ENCODE measurements at regions not wholly inside any gene's neighbourhood (a gene's known extent, or its start where the extent isn't known, plus 50 kb on each side); places are given as distances from the start of the nearest gene placed in this dataset.
"Not testable (repeated sequence)": the region's sequence is repeated elsewhere in the genome, so short reads cannot be mapped to it uniquely, and the experiment has no call there.

GRCh38 chr14:106802413-106803364 lies 1276.3 kb downstream of the TMEM121 start:
- FAIRE-seq (peak; percentile 16), DNase-seq (ENCODE audit: insufficient read length, low spot score) (no peak)
- no peak for TF ChIP-seq TAF1 (IDR thresholded peaks at IDR 0.05; ENCODE audit: low read depth, low read length)
- no peak for TF ChIP-seq SPI1 (IDR thresholded peaks at IDR 0.05; ENCODE audit: low read depth, low read length)
- no peak for TF ChIP-seq POLR2AphosphoS5 (IDR thresholded peaks at IDR 0.05; ENCODE audit: low read depth, low read length)
- no peak for TF ChIP-seq POU2F2 (IDR thresholded peaks at IDR 0.05; ENCODE audit: low read depth, low read length)
- TF ChIP-seq PAX5 (IDR thresholded peaks at IDR 0.05; ENCODE audit: insufficient read depth, low read length, severe bottlenecking): no peak
- no peak for TF ChIP-seq POLR2A (IDR thresholded peaks at IDR 0.05; ENCODE audit: low read depth, low read length)

GRCh38 chr14:106803379-106803778 lies 1277.0 kb downstream of the TMEM121 start:
- TF ChIP-seq SPI1 (IDR thresholded peaks at IDR 0.05; ENCODE audit: low read depth, low read length): no peak
- TF ChIP-seq POLR2AphosphoS5 (IDR thresholded peaks at IDR 0.05; ENCODE audit: low read depth, low read length): no peak
- TF ChIP-seq POU2F2 (IDR thresholded peaks at IDR 0.05; ENCODE audit: low read depth, low read length): no peak
- TF ChIP-seq TAF1 (IDR thresholded peaks at IDR 0.05; ENCODE audit: low read depth, low read length): no peak
- no peak for TF ChIP-seq PAX5 (IDR thresholded peaks at IDR 0.05; ENCODE audit: insufficient read depth, low read length, severe bottlenecking)
- no peak for TF ChIP-seq POLR2A (IDR thresholded peaks at IDR 0.05; ENCODE audit: low read depth, low read length)
- DNase-seq (ENCODE audit: insufficient read length, low spot score): no peak
- FAIRE-seq: peak; percentile 31

GRCh38 chr14:106807493-106807892 lies 1281.1 kb downstream of the TMEM121 start:
- FAIRE-seq: no peak
- TF ChIP-seq POU2F2 (IDR thresholded peaks at IDR 0.05; ENCODE audit: low read depth, low read length) (no peak), SPI1 (IDR thresholded peaks at IDR 0.05; ENCODE audit: low read depth, low read length) (no peak), POLR2AphosphoS5 (IDR thresholded peaks at IDR 0.05; ENCODE audit: low read depth, low read length) (no peak), PAX5 (IDR thresholded peaks at IDR 0.05; ENCODE audit: insufficient read depth, low read length, severe bottlenecking) (no peak), TAF1 (IDR thresholded peaks at IDR 0.05; ENCODE audit: low read depth, low read length) (no peak), POLR2A (IDR thresholded peaks at IDR 0.05; ENCODE audit: low read depth, low read length) (no peak)
- no peak for DNase-seq (ENCODE audit: insufficient read length, low spot score)

- DNase-seq (ENCODE audit: insufficient read length, low spot score) (no peak), FAIRE-seq (no peak)
- TF ChIP-seq POLR2AphosphoS5 (IDR thresholded peaks at IDR 0.05; ENCODE audit: low read depth, low read length): no peak
- no peak for TF ChIP-seq PAX5 (IDR thresholded peaks at IDR 0.05; ENCODE audit: insufficient read depth, low read length, severe bottlenecking)
- TF ChIP-seq POU2F2 (IDR thresholded peaks at IDR 0.05; ENCODE audit: low read depth, low read length): no peak
- no peak for TF ChIP-seq TAF1 (IDR thresholded peaks at IDR 0.05; ENCODE audit: low read depth, low read length)
- no peak for TF ChIP-seq SPI1 (IDR thresholded peaks at IDR 0.05; ENCODE audit: low read depth, low read length)
- no peak for TF ChIP-seq POLR2A (IDR thresholded peaks at IDR 0.05; ENCODE audit: low read depth, low read length)
Observed at GRCh38 chr14:106808458-106808857, 1282.1 kb downstream of the TMEM121 start.

- DNase-seq (ENCODE audit: insufficient read length, low spot score) (no peak), FAIRE-seq (no peak)
- TF ChIP-seq POU2F2 (IDR thresholded peaks at IDR 0.05; ENCODE audit: low read depth, low read length) (no peak), TAF1 (IDR thresholded peaks at IDR 0.05; ENCODE audit: low read depth, low read length) (no peak), POLR2A (IDR thresholded peaks at IDR 0.05; ENCODE audit: low read depth, low read length) (no peak), PAX5 (IDR thresholded peaks at IDR 0.05; ENCODE audit: insufficient read depth, low read length, severe bottlenecking) (no peak)
Observed at GRCh38 chr14:106808907-106809306, 1282.5 kb downstream of the TMEM121 start.

GRCh38 chr14:106809615-106810014 lies 1283.2 kb downstream of the TMEM121 start:
- FAIRE-seq: peak; percentile 51
- TF ChIP-seq SPI1 (IDR thresholded peaks at IDR 0.05; ENCODE audit: low read depth, low read length) (peak; percentile 70), PAX5 (IDR thresholded peaks at IDR 0.05; ENCODE audit: insufficient read depth, low read length, severe bottlenecking) (no peak)

GRCh38 chr14:106810168-106810567 lies 1283.8 kb downstream of the TMEM121 start:
- not testable (repeated sequence) for DNase-seq (ENCODE audit: insufficient read length, low spot score)
- FAIRE-seq: peak; percentile 78

More at GRCh38 chr14:106809615-106810014, 1283.2 kb downstream of the TMEM121 start:
- no peak for DNase-seq (ENCODE audit: insufficient read length, low spot score)

GRCh38 chr14:106811162-106811561 lies 1284.8 kb downstream of the TMEM121 start:
- TF ChIP-seq TAF1 (IDR thresholded peaks at IDR 0.05; ENCODE audit: low read depth, low read length) (no peak), POU2F2 (IDR thresholded peaks at IDR 0.05; ENCODE audit: low read depth, low read length) (no peak), POLR2AphosphoS5 (IDR thresholded peaks at IDR 0.05; ENCODE audit: low read depth, low read length) (no peak), SPI1 (IDR thresholded peaks at IDR 0.05; ENCODE audit: low read depth, low read length) (no peak), PAX5 (IDR thresholded peaks at IDR 0.05; ENCODE audit: insufficient read depth, low read length, severe bottlenecking) (no peak), POLR2A (IDR thresholded peaks at IDR 0.05; ENCODE audit: low read depth, low read length) (no peak)
- FAIRE-seq (no peak), DNase-seq (ENCODE audit: insufficient read length, low spot score) (no peak)

GRCh38 chr14:106812788-106813476 lies 1286.5 kb downstream of the TMEM121 start:
- FAIRE-seq (no peak), DNase-seq (ENCODE audit: insufficient read length, low spot score) (no peak)
- TF ChIP-seq POLR2A (IDR thresholded peaks at IDR 0.05; ENCODE audit: low read depth, low read length) (no peak), SPI1 (IDR thresholded peaks at IDR 0.05; ENCODE audit: low read depth, low read length) (no peak), POU2F2 (IDR thresholded peaks at IDR 0.05; ENCODE audit: low read depth, low read length) (no peak), POLR2AphosphoS5 (IDR thresholded peaks at IDR 0.05; ENCODE audit: low read depth, low read length) (no peak), TAF1 (IDR thresholded peaks at IDR 0.05; ENCODE audit: low read depth, low read length) (no peak), PAX5 (IDR thresholded peaks at IDR 0.05; ENCODE audit: insufficient read depth, low read length, severe bottlenecking) (no peak)
